H54 (cell line): ENCODE measurements at regions not wholly inside any gene's neighbourhood (a gene's known extent, or its start where the extent isn't known, plus 50 kb on each side); places are given as distances from the start of the nearest gene placed in this dataset.
"Not testable (repeated sequence)": the region's sequence is repeated elsewhere in the genome, so short reads cannot be mapped to it uniquely, and the experiment has no call there.

Experiments
- DNase-seq: peaks from one replicate; pipeline ENCODE4 v3.0.0; 2011; ENCODE audit warnings: low spot score, mixed read lengths; ENCODE audit not compliant: insufficient read length
- FAIRE-seq: peaks from 3 replicates; lab custom pipeline; 2011; peaks lifted over from hg19 to GRCh38; lab: Jason Lieb, UNC
- POLR2A ChIP-seq: IDR thresholded peaks from 2 replicates; pipeline ENCODE4 v1.6.1; 2011; ENCODE audit warnings: low read depth, mild to moderate bottlenecking, low read length

DNA sequence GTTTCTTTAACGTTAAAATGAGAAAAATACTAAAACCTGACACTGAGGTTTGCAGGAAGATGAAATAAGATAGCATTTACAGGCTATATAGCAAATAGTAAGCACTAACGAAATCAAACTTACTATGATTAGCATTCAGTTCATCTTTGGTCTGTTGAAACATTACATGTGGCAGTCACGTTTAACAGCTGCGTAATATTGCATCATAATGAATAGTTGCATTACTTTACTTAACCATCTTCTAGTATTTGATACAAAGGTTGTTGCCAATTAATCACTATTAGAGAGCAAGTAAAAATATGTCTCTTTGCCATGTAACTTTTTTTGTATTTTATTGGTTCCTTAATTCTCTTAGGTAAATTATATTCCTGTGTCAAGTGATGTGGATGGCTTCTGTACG lies 131.8 kb upstream of the GHITM start:
- FAIRE-seq (peak; percentile 11), DNase-seq (no peak)
- no peak for TF ChIP-seq POLR2A

- TF ChIP-seq POLR2A, result no peak
- FAIRE-seq (peak; percentile 78), DNase-seq (peak; percentile 36)
Observed at GRCh38 chr10:84008878-84009277, 130.4 kb upstream of the GHITM start.

- no peak for FAIRE-seq
- TF ChIP-seq POLR2A, result no peak
- no peak for DNase-seq
Observed at GRCh38 chr10:84012431-84012830, 126.9 kb upstream of the GHITM start.

DNA sequence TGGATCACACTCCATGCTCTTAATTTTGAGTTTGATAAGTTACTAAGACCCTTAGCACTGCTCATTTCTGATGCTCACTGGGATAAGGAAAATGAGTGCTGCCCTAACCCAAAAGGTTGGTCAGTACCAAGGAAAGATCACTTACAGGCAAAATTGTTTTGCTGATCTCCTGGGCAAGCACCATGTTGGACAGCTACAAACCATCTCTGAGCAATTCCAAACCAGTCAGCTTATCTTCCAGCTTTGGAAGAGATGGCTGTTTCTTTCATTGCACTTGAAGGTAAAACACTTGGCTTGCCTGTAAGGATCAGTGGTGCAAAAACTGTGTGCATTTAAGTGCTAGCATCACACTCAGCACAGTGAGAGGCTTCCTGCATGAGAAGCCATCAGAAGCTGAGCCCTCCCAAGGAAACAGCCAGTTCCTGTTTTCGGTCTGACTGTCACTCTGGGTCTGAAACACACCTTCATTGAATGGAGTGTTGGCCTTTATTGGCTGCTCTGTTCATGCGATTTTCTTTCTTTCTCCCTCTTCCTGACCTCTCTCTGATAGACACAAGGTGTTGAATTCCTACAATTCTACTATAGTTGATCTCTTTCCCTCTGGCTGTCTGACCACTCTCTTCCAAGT lies 126.4 kb upstream of the GHITM start:
- TF ChIP-seq POLR2A, result no peak
- DNase-seq, result no peak
- no peak for FAIRE-seq

- FAIRE-seq, result no peak
- no peak for DNase-seq
- TF ChIP-seq POLR2A, result no peak
Observed at GRCh38 chr10:84015877-84016595, 123.3 kb upstream of the GHITM start.

DNA sequence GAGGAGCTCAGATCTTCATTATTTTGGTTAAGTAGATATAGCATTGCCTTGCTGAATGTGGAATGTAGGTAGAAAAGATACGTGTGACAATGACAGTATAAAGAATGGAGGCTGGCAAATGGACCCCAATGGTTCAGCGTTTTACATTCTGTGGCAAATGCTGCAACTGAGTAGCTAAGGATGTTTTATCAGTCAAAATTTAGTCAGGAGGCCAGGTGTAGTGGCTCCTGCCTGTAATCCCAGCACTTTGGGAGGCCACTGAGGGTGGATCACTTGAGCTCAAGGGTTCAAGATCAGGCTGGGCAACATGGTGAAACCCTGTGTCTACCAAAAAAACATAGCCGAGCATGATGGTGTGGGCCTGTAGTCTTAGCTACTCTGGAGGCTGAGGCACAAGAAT lies 120.5 kb upstream of the GHITM start:
- FAIRE-seq, result no peak
- no peak for TF ChIP-seq POLR2A
- DNase-seq, result no peak

DNA sequence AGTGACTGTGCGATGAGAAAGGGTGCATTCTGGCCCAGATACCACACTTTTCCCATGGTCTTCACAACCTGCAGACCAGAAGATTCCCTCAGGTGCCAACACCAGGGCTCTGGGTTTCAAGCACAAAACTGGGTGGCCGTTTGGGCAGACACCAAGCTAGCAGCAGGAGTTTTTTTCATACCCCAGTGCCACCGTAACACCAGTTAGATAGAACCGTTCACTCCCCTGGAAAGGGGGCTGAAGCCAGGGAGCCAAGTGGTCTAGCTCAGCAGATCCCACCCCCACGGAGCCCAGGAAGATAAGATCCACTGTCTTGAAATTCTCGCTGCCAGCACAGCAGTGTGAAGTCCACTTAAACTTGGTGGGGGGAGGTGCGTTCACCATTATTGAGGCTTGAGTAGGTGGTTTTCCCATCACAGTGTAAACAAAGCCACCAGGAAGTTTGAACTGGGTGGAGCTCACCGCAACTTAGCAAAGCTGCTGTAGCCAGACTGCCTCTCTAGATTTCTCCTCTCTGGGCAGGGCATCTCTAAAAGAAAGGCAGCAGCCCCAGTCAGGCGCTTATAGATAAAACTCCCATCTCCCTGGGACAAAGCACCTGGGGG lies 119.4 kb upstream of the GHITM start:
- not testable (repeated sequence) for FAIRE-seq, DNase-seq

GRCh38 chr10:84026821-84027257 lies 112.5 kb upstream of the GHITM start:
- FAIRE-seq (no peak), DNase-seq (no peak)
- no peak for TF ChIP-seq POLR2A

DNA sequence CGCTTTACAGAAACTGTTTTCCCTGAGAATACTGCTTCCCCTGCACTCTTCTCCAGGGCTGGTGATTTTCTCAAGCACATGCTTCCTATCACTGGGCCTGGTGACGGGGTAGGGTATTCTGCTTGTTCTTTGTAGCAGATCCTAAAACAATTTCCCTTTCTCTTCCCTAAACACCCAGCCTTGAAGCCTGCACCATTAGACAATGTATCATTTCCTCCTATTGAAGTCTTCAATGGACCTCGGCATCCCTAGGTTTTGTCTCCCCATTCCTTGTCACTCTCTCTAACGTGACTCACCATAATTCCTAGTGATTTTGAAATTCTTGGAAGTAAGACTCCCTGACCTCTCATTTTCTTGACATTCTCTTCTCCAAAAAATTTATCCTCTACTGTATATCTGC lies 109.5 kb upstream of the GHITM start:
- no peak for TF ChIP-seq POLR2A
- DNase-seq (no peak), FAIRE-seq (no peak)

DNA sequence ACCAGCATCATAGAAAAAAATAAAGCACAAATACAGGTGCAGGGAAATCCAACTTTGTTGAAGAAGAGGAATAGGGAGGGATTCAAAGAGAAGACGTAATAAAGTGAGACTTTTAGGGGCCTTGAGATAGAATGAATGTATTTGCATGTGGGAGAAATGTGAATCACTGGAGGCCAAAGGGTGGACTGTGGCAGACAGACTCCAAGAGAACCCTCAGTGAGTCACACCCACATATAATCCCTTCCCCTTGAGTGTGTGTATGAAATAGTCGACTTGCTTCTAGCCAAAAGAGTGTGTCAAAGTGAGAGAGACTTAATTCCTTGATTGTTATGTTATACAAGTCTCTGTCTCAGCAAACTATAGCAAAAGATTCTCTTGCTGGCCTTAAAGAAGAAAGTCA lies 101.3 kb upstream of the GHITM start:
- no peak for TF ChIP-seq POLR2A
- no peak for FAIRE-seq
- no peak for DNase-seq

DNA sequence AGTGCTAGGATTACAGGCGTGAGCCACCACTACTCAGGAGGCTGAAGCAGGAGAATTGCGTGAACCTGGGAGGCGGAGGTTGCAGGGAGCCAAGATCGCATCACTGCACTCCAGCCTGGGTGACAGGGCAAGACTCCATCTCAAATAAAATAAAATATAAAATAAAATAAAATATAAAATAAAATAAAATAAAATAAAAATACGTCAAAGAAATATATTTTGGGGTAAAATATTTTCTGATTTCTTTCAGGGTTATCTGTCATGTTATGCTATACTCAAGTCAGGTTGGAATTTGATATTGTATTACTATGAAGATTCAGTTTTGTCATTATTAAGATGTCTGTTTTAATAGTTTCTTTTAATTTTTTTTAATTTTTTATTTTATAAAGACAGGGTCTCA lies 99.4 kb upstream of the GHITM start:
- TF ChIP-seq POLR2A, result no peak
- FAIRE-seq, result no peak
- DNase-seq, result no peak

GRCh38 chr10:84047258-84048010 lies 91.9 kb upstream of the GHITM start:
- no peak for DNase-seq
- FAIRE-seq, result no peak
- TF ChIP-seq POLR2A, result no peak

DNA sequence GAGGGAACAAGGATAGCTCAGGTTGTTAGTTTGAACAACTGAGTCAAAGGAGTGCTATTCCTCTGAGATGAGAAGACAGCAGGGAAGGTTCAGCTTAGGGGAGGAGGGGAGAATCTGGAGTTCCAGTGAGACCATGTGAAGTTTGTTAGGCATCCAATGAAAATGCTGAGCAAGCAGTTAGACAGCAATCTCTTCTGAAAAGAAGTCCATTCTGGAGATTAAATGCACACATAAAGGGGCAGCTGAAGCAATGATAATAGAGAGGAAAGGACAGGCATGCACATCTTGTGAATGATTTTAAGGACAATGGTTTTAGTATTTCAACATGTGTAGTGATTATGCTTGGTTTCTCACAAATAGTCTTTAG lies 89.7 kb upstream of the GHITM start:
- FAIRE-seq, result no peak
- no peak for DNase-seq
- no peak for TF ChIP-seq POLR2A

DNA sequence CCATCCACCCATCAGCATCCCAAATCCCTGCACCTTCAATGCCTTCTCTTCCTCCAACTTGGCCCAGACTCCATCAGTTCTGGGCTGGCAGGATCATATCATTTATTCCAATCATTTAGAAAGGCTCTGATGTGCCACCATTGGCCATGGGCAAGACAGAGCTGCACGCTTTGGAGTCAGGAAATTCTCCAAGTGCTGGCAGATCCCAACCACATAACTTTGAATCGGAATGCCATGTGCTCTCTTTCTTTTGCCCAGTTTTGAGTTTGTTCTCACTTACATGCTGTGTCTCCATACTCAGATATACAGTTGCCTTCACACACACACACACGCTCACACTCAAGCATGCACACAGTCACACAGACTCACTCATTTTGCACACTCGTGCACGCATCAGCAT lies 85.7 kb upstream of the GHITM start:
- no peak for TF ChIP-seq POLR2A
- DNase-seq (no peak), FAIRE-seq (no peak)
